CD4-positive, alpha-beta T cell (primary cell): ENCODE measurements at regions not wholly inside any gene's neighbourhood (a gene's known extent, or its start where the extent isn't known, plus 50 kb on each side); places are given as distances from the start of the nearest gene placed in this dataset.

ENCODE experiments used
- ATAC-seq: fragments of 200-7000 bp; cut with Tn5 transposase; one replicate; pipeline ENCODE4 v1.10.0; 2022; ENCODE audit warnings: mild to moderate bottlenecking; ENCODE audit not compliant: poor library complexity
- CTCF ChIA-PET: fragments of 350-600 bp; sonication (Branson Sonifier 250); formaldehyde crosslinking; loops from one replicate; lab custom pipeline; 2021; ENCODE audit warnings: antibody characterized with exemption, inconsistent platforms; lab: Charles Lee
- POLR2A ChIA-PET: fragments of 350-600 bp; sonication (Branson Sonifier 250); formaldehyde crosslinking; loops from one replicate; lab custom pipeline; 2021; ENCODE audit warnings: antibody characterized with exemption, inconsistent platforms; lab: Charles Lee
- DNase-seq, 14 experiments: peaks; one replicate each; pipeline ENCODE4 v3.0.0-alpha.2; 2013 to 2020; ENCODE audit warnings: mixed read lengths in 2 of 14
- H3K27ac ChIP-seq, 2 donors: one replicate each; pipeline versions ENCODE4 v1.5.1 to v1.7.0; 2013; ENCODE audit warnings: low read length in 2 of 2, low read depth in 1 of 2, mild to moderate bottlenecking in 1 of 2
- H3K27me3 ChIP-seq, 2 experiments: 1 replicate in 1 of 2; 2 replicates in 1 of 2; pipeline versions ENCODE4 v1.6.1 to v1.7.0; 2013; ENCODE audit warnings: low read length in 2 of 2, control low read depth in 1 of 2, mild to moderate bottlenecking in 1 of 2, moderate library complexity in 1 of 2; ENCODE audit not compliant: insufficient read depth in 2 of 2, control insufficient read depth in 1 of 2
- H3K36me3 ChIP-seq: one replicate; pipeline ENCODE4 v1.6.1; 2013; ENCODE audit warnings: low read length, control low read depth; ENCODE audit not compliant: insufficient read depth
- H3K4me1 ChIP-seq: one replicate; pipeline ENCODE4 v1.6.1; 2013; ENCODE audit warnings: low read length, control low read depth; ENCODE audit not compliant: insufficient read depth
- H3K4me3 ChIP-seq: one replicate; pipeline ENCODE4 v1.5.1; 2013; ENCODE audit warnings: mild to moderate bottlenecking, low read length, moderate library complexity
- H3K9me3 ChIP-seq, 2 experiments: 1 replicate in 1 of 2; 2 replicates in 1 of 2; pipeline versions ENCODE4 v1.6.1 to v1.7.0; 2013; ENCODE audit warnings: low read length in 2 of 2, mild to moderate bottlenecking in 2 of 2, control low read depth in 1 of 2, moderate library complexity in 1 of 2; ENCODE audit not compliant: control insufficient read depth in 1 of 2, insufficient read depth in 1 of 2
- H3K27ac Mint-ChIP-seq: one replicate; pipeline ENCODE4 v1.8.0; 2020; ENCODE audit warnings: mixed read lengths
- H3K27me3 Mint-ChIP-seq: one replicate; pipeline ENCODE4 v1.8.0; 2021; ENCODE audit warnings: mixed read lengths
- H3K36me3 Mint-ChIP-seq: one replicate; pipeline ENCODE4 v1.8.0; 2021; ENCODE audit warnings: low read depth, mixed read lengths
- H3K4me1 Mint-ChIP-seq: one replicate; pipeline ENCODE4 v1.8.0; 2021; ENCODE audit warnings: low read depth, mixed read lengths
- H3K4me3 Mint-ChIP-seq: one replicate; pipeline ENCODE4 v1.8.0; 2020; ENCODE audit warnings: mild to moderate bottlenecking, mixed read lengths
- H3K9me3 Mint-ChIP-seq: one replicate; pipeline ENCODE4 v1.8.0; 2020; ENCODE audit warnings: mixed read lengths
- CTCF ChIP-seq: fragments of 200-600 bp; IDR thresholded peaks from one replicate; pipeline ENCODE4 v1.8.0; 2022; ENCODE audit warnings: antibody characterized with exemption, mild to moderate bottlenecking
- intact Hi-C, 2 experiments: fragments of 100-400 bp; cut with DNase I in 1 of 2; cut with micrococcal nuclease in 1 of 2; formaldehyde crosslinking; loops; one replicate each; pipeline versions ENCODE4 v1.15.1 to v1.9.0; 2023 to 2025; cut with DNase I, micrococcal nuclease

DNA sequence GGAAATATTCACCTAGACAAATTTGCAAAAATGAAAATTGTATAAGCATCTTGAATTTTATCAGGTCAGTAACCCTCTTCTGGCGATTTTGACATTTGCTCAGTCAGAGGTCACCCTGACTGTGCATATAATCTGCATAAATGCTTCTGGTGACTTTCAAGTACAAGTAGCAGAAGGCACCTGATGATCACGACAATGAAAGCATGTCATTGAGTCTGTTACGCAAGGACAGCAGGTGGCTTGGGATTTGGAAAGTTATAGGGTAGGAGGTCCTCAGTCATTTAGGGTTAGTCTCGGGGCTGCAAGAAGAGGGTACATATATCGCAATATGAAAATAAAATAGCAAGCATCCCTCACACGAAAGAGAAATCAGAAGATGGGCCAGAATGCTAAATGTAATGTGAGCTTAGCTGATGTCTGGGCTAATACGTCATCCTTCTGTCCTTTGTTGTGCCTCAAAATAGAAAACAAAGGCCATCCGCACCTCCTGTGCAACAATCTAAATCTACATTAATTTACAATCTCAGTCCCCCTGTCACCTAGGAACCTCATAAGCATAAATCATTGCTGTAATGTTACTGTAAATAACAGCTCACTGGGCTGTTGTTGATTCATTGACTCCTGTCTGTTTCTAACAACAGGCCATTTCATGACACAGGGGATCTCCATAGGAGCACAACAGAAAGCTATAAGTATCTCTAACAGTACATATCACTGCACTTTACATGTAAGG is 155.2 kb upstream of the RSPO3 start:
- ATAC-seq (no peak), DNase-seq (no peak)
- Mint-ChIP-seq H3K4me1 (no peaks in the 10 kb centered on the region), H3K9me3 (no peaks in the 10 kb centered on the region), H3K27ac (no peak overlapping the region), H3K27me3 (no peaks in the 10 kb centered on the region), H3K36me3 (no peaks in the 10 kb centered on the region), H3K4me3 (no peak overlapping the region)
- intact Hi-C loops, result no loop called here
- POLR2A ChIA-PET, result interaction anchor here (0.6 kb wide), 1 partner anchor 13 kb away, joined by 3 read pairs; no protein-coding TSS in a partner anchor
- no peak for TF ChIP-seq CTCF
- H3K4me1 ChIP-seq, result no peaks in the 10 kb centered on the region
- H3K9me3 ChIP-seq, result no peaks in the 10 kb centered on the region
- no peak overlapping the region for H3K27ac ChIP-seq
- no peaks in the 10 kb centered on the region for H3K27me3 ChIP-seq
- no peaks in the 10 kb centered on the region for H3K36me3 ChIP-seq
- CTCF ChIA-PET, result interaction anchor here (0.7 kb wide), 1 partner anchor 26 kb away, joined by 3 read pairs; no protein-coding TSS in a partner anchor
- H3K4me3 ChIP-seq, result no peak overlapping the region

DNA sequence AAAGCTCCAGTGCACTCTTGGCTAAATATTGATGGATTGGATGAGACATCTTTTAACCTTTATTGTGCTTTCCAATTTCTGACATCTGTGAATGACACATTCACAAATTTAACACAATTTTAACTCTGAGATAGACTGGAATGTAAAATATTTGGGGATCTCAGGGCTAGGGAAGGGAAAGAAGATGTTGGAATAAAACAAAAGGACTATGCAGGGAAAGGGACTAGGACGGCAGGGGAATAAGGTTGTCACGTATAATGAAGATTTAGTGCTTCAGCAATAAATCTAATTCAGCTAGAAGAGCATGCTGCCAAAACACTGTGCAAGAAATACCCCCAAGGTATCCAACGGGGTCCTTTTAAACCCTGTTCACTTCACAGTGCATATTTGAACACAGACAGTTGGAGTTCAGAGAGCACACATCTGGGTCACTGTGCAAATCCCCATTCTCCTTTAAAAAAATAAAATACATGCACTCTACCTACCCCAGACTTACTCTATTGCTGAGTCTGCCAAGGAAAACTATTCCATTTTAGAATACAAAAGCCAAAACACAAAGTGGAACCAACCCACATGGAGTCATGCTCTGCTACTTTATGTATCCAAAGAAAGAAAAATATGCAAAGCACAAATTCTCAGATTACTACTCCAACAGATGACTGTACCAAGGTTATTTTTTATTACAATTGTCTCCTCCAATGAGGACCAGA is 151.0 kb upstream of the RSPO3 start:
- H3K9me3 ChIP-seq, result peaks cover 0 to 4% of the 10 kb centered on the region in 2 experiments
- no peaks in the 10 kb centered on the region for H3K9me3 Mint-ChIP-seq
- CTCF ChIA-PET, result no interaction called here

GRCh38 chr6:126976253-126976797 is 142.1 kb upstream of the RSPO3 start:
- Mint-ChIP-seq H3K36me3 (no peaks in the 10 kb centered on the region), H3K4me1 (no peaks in the 10 kb centered on the region), H3K27ac (no peak overlapping the region), H3K4me3 (no peak overlapping the region), H3K27me3 (no peaks in the 10 kb centered on the region), H3K9me3 (peaks cover 7% of the 10 kb centered on the region)
- no peaks in the 10 kb centered on the region for H3K4me1 ChIP-seq
- no peaks in the 10 kb centered on the region for H3K9me3 ChIP-seq
- POLR2A ChIA-PET, result interaction anchor here (0.7 kb wide), 1 partner anchor 13 kb away, joined by 3 read pairs; no protein-coding TSS in a partner anchor
- no peaks in the 10 kb centered on the region for H3K36me3 ChIP-seq
- CTCF ChIA-PET, result no interaction called here
- H3K27ac ChIP-seq, result no peak overlapping the region
- no peak overlapping the region for H3K4me3 ChIP-seq
- ATAC-seq (no peak), DNase-seq (no peak)
- H3K27me3 ChIP-seq, result no peaks in the 10 kb centered on the region
- intact Hi-C loops, result no loop called here
- TF ChIP-seq CTCF, result no peak

More for the DNA sequence above, 151.0 kb upstream of the RSPO3 start:
- H3K36me3 ChIP-seq, result no peaks in the 10 kb centered on the region
- Mint-ChIP-seq H3K4me1 (no peaks in the 10 kb centered on the region), H3K27me3 (no peaks in the 10 kb centered on the region), H3K27ac (no peak overlapping the region), H3K36me3 (no peaks in the 10 kb centered on the region), H3K4me3 (no peak overlapping the region)
- TF ChIP-seq CTCF, result no peak
- H3K4me3 ChIP-seq, result no peak overlapping the region
- H3K27me3 ChIP-seq, result no peaks in the 10 kb centered on the region
- intact Hi-C loops, result no loop called here
- ATAC-seq (no peak), DNase-seq (no peak)
- POLR2A ChIA-PET, result no interaction called here
- no peak overlapping the region for H3K27ac ChIP-seq
- H3K4me1 ChIP-seq, result no peaks in the 10 kb centered on the region
